Right lobe of liver (tissue), 6 donors: ENCODE measurements at regions not wholly inside any gene's neighbourhood (a gene's known extent, or its start where the extent isn't known, plus 50 kb on each side); places are given as distances from the start of the nearest gene placed in this dataset.

Experiments used
- ATAC-seq, 4 donors: fragments of 200-7000 bp; cut with Tn5 transposase; one replicate each; pipeline ENCODE4 v1.9.1; 2020; ENCODE audit warnings: mild to moderate bottlenecking in 4 of 4, moderate library complexity in 4 of 4
- DNase-seq, 3 donors: peaks; one replicate each; pipeline ENCODE4 v3.0.0-alpha.2; 2020
- H3K27ac ChIP-seq, 3 donors: fragments of 200-600 bp; one replicate each; pipeline ENCODE4 v1.8.0; 2022
- H3K27me3 ChIP-seq, 2 donors: fragments of 200-600 bp; one replicate each; pipeline ENCODE4 v1.8.0; 2022
- H3K36me3 ChIP-seq, 4 donors: fragments of 200-600 bp; sonication (generic) in 1 of 4; one replicate each; pipeline versions ENCODE4 v1.5.1 to v1.8.0; 2017 to 2022; ENCODE audit warnings: control low read depth in 1 of 4
- H3K4me1 ChIP-seq, 4 donors: fragments of 200-600 bp; sonication (generic) in 1 of 4; one replicate each; pipeline versions ENCODE4 v1.5.1 to v1.8.0; 2017 to 2022; ENCODE audit warnings: control low read depth in 1 of 4
- H3K4me3 ChIP-seq, 3 donors: fragments of 200-600 bp; one replicate each; pipeline ENCODE4 v1.8.0; 2022
- H3K9me3 ChIP-seq, 4 donors: fragments of 200-600 bp; sonication (generic) in 1 of 4; one replicate each; pipeline versions ENCODE4 v1.5.1 to v1.8.0; 2017 to 2022; ENCODE audit warnings: control low read depth in 1 of 4
- CTCF ChIP-seq, 4 donors: fragments of 200-600 bp in 3 of 4; fragments of 450-650 bp in 1 of 4; IDR thresholded peaks; one replicate each; pipeline versions ENCODE4 v1.5.1 to v1.8.0; 2016 to 2022; ENCODE audit warnings: antibody characterized with exemption in 4 of 4, mild to moderate bottlenecking in 2 of 4
- POLR2A ChIP-seq: fragments of 450-650 bp; IDR thresholded peaks from one replicate; pipeline ENCODE4 v1.6.1; 2017; ENCODE audit warnings: antibody characterized with exemption, mild to moderate bottlenecking
- WGBS: methylation state at CpG from one replicate; pipeline ENCODE4 v1.1.6; 2018; ENCODE audit warnings: low coverage, low lambda C conversion rate; ENCODE audit not compliant: insufficient coverage; ENCODE audit errors: missing lambda C conversion rate; 5-methylcytosine and 5-hydroxymethylcytosine counted together
- intact Hi-C, 2 donors: fragments of 100-400 bp; cut with DNase I; formaldehyde crosslinking; loops; one replicate each; pipeline versions ENCODE4 v1.11.2 to v1.14.1; 2022
- donor health status: DM: no; HTN: yes; CAD: no.
- donor health status: DM: no; HTN: no; CAD: no.
- donor health status: DM: no; HTN: no; CAD: no.
- donor health status: DM: no; HTN: yes; CAD: no.
- donor health status: DM: no; HTN: yes; CAD: no.

DNA sequence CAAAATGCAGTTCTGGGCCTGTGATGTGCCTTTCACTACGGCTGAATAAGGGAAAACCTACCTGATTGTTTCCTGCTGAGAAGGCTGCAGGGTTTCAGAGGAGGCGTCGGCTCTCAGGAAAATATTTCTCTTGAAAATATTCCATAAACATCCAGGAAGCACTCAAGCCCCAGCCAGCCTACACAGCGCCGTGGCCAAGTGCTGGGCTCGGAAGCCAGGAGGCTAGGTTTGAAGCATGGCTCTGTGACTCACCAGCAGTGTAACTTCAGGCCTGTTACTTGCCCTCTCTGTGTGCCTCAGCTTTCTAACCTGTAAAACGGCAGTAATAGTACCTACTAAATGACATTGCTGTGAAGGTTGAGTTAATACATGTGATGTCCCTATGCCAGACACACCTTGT lies 399.1 kb downstream of the GATA3 start:
- ATAC-seq (no peak), DNase-seq (no peak)
- TF ChIP-seq CTCF (IDR thresholded peaks at IDR 0.05) (no peak), POLR2A (no peak)
- Histone ChIP-seq H3K4me1 (no peaks in the 10 kb centered on the region), H3K36me3 (no peaks in the 10 kb centered on the region), H3K4me3 (no peak overlapping the region), H3K9me3 (no peaks in the 10 kb centered on the region), H3K27ac (no peak overlapping the region), H3K27me3 (no peaks in the 10 kb centered on the region)
- intact Hi-C loops, result no loop called here
- 34% methylated on average over 7 of the region's 7 CpGs for WGBS

GRCh38 chr10:8454357-8454756 lies 399.9 kb downstream of the GATA3 start:
- WGBS, result 64% methylated on average over 1 of the region's 3 CpGs
- no peaks in the 10 kb centered on the region for H3K9me3 ChIP-seq
- ATAC-seq (no peak), DNase-seq (no peak)
- no peaks in the 10 kb centered on the region for H3K4me1 ChIP-seq
- intact Hi-C loops, result no loop called here
- H3K36me3 ChIP-seq, result no peaks in the 10 kb centered on the region
- H3K4me3 ChIP-seq, result no peak overlapping the region
- H3K27ac ChIP-seq, result no peak overlapping the region
- H3K27me3 ChIP-seq, result no peaks in the 10 kb centered on the region
- TF ChIP-seq POLR2A (no peak), CTCF (IDR thresholded peaks at IDR 0.05) (no peak)

DNA sequence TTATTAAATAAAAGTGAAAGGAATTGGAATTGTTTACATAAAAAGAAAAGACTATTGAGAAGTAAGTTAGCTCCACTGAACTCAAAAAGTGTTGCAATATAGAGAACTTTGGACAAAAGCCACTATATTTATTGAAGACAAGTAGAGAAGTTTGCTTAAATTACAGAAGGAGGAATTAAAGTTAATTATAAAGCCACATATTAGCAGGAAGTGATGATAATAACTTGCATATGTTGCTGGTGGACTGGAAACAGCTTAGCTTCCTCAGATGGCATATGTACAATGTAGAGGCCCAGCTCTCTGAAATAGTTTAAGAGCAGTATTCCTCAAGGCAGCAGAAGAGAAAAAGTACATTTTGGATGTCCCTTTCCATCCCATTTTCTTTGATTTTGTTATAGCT lies 400.7 kb downstream of the GATA3 start:
- Histone ChIP-seq H3K9me3 (no peaks in the 10 kb centered on the region), H3K36me3 (no peaks in the 10 kb centered on the region), H3K27ac (no peak overlapping the region), H3K4me3 (no peak overlapping the region), H3K4me1 (no peaks in the 10 kb centered on the region), H3K27me3 (no peaks in the 10 kb centered on the region)
- ATAC-seq, result no peak
- intact Hi-C loops, result no loop called here
- no peak for DNase-seq
- TF ChIP-seq POLR2A, result no peak
- TF ChIP-seq CTCF (IDR thresholded peaks at IDR 0.05), result no peak

DNA sequence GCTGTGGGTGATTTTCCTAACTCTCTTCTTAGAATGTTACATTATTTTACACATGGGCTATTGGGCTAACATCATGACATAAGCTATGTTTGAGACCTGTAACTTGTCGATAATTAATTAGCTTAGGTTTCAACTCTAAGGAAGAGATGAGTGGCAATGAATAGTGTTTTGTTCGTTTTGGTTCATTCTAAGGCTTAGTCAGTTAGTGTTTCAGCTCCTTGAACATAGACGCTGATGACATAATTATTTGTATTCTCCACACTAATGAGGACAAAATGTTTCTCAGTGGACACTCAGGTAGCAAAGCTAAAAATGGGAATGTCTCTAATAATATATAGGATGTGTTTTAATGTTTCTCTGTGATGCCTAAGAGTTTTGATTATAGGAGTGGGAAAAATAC lies 401.9 kb downstream of the GATA3 start:
- Histone ChIP-seq H3K27ac (no peak overlapping the region), H3K27me3 (no peaks in the 10 kb centered on the region), H3K4me1 (no peaks in the 10 kb centered on the region), H3K9me3 (no peaks in the 10 kb centered on the region), H3K4me3 (no peak overlapping the region), H3K36me3 (no peaks in the 10 kb centered on the region)
- ATAC-seq (no peak), DNase-seq (no peak)
- 54% methylated on average over 3 of the region's 3 CpGs for WGBS
- intact Hi-C loops, result no loop called here
- TF ChIP-seq CTCF (IDR thresholded peaks at IDR 0.05), result no peak
- no peak for TF ChIP-seq POLR2A

DNA sequence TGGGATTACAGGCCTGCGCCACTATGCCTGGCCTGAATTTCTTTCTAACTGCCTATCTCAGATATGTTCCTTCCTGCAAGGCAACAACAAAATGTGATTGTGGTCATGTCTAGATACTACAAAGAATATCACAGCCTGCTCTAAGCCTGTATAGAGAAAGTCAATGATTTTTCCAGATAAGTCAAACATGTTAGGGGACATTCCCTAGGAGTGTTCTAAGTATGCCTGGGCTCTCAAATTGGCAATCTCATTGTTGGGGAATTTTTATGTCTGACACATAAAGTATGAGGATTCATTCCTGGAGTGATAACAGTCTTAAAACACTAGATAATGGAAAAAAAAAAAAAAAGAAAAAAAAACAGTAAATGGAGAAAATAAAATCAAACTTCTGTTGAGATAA lies 406.1 kb downstream of the GATA3 start:
- Histone ChIP-seq H3K4me3 (no peak overlapping the region), H3K4me1 (no peaks in the 10 kb centered on the region), H3K27ac (no peak overlapping the region), H3K27me3 (no peaks in the 10 kb centered on the region), H3K36me3 (no peaks in the 10 kb centered on the region), H3K9me3 (no peaks in the 10 kb centered on the region)
- WGBS, result 86% methylated on average over 1 of the region's 1 CpG
- DNase-seq (no peak), ATAC-seq (no peak)
- intact Hi-C loops, result no loop called here
- TF ChIP-seq POLR2A (no peak), CTCF (IDR thresholded peaks at IDR 0.05) (no peak)
